HUES48 (cell line): ENCODE measurements at regions not wholly inside any gene's neighbourhood (a gene's known extent, or its start where the extent isn't known, plus 50 kb on each side); places are given as distances from the start of the nearest gene placed in this dataset.

ENCODE experiments used
- H3K27ac ChIP-seq: one replicate; pipeline ENCODE4 v1.7.0; 2013; ENCODE audit warnings: low read depth, low read length, inconsistent platforms
- H3K27me3 ChIP-seq: 2 replicates; pipeline ENCODE4 v1.6.1; 2013; ENCODE audit warnings: mild to moderate bottlenecking, low read length; ENCODE audit not compliant: control insufficient read depth, insufficient read depth
- H3K36me3 ChIP-seq: 2 replicates; pipeline ENCODE4 v1.6.1; 2013; ENCODE audit warnings: low read length; ENCODE audit not compliant: control insufficient read depth, insufficient read depth
- H3K4me1 ChIP-seq: 2 replicates; pipeline ENCODE4 v1.6.1; 2013; ENCODE audit warnings: mild to moderate bottlenecking, low read length; ENCODE audit not compliant: control insufficient read depth, insufficient read depth
- H3K4me3 ChIP-seq: 2 replicates; pipeline ENCODE4 v1.5.1; 2013; ENCODE audit warnings: mild to moderate bottlenecking, low read depth, low read length
- H3K9ac ChIP-seq: 2 replicates; pipeline ENCODE4 v1.6.1; 2013; ENCODE audit warnings: mild to moderate bottlenecking, low read depth, low read length, moderate library complexity
- H3K9me3 ChIP-seq: 2 replicates; pipeline ENCODE4 v1.6.1; 2013; ENCODE audit warnings: low read length; ENCODE audit not compliant: control insufficient read depth, insufficient read depth

DNA sequence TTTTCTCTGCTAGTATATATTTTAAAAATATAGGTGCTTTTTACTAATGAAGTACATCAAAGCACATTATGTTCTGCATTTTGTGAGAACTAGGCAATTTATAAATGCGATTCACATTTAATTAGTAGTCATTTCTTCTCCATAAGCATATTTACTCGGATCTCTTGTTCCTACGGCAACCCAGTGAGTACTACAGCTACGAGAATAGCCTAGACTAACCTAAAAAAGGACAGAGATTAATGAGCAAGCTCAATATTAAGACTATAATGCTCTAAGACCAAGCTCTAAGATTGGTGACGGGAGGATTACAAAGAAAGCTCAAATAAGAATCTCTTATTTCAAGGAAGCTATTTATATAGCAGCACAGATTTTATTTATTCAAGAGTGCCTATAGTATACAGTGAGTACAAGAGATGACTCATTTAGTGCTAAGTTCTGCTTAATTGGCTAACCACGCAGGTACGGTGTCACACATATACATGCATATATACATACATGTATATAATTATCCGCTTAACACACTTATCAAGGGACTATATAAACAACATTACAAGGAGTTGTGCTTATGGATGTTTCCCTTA is 364.7 kb downstream of the GPD2 start:
- Histone ChIP-seq H3K27me3 (no peaks in the 10 kb centered on the region), H3K4me3 (no peak overlapping the region), H3K9me3 (no peaks in the 10 kb centered on the region), H3K9ac (no peak overlapping the region), H3K36me3 (no peaks in the 10 kb centered on the region), H3K4me1 (peaks cover 46% of the 10 kb centered on the region), H3K27ac (peak overlapping the region; percentile 82)

- Histone ChIP-seq H3K4me3 (no peak overlapping the region), H3K4me1 (peaks cover 46% of the 10 kb centered on the region), H3K36me3 (no peaks in the 10 kb centered on the region), H3K9ac (no peak overlapping the region), H3K9me3 (no peaks in the 10 kb centered on the region), H3K27me3 (no peaks in the 10 kb centered on the region), H3K27ac (peak overlapping the region; percentile 22)
Measured at GRCh38 chr2:156803243-156803642, 367.1 kb downstream of the GPD2 start.

DNA sequence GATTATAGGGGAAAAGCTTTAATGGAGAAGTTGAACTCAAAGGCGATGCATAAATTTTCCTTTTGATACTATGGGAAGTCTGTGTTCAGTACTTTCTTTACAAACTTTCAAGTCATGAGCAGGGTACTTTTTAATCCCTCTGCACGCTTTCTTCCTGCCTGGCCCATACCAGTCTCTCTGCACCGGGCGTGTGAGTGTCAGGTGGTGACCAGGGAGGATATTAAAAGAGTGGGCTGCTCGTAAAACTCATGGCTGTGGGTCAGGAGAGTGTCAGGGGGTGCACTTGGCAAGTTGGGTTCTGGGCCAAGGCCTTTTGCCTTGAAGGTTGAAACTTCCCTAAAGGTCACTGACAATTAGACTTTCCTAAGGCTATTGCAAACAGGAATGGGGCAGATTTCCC is 367.8 kb downstream of the GPD2 start:
- H3K9ac ChIP-seq: no peak overlapping the region
- H3K27ac ChIP-seq: no peak overlapping the region
- no peaks in the 10 kb centered on the region for H3K27me3 ChIP-seq
- no peak overlapping the region for H3K4me3 ChIP-seq
- no peaks in the 10 kb centered on the region for H3K36me3 ChIP-seq
- no peaks in the 10 kb centered on the region for H3K9me3 ChIP-seq
- peaks cover 46% of the 10 kb centered on the region for H3K4me1 ChIP-seq

- no peak overlapping the region for H3K4me3 ChIP-seq
- no peak overlapping the region for H3K27ac ChIP-seq
- no peak overlapping the region for H3K9ac ChIP-seq
- H3K4me1 ChIP-seq: no peaks in the 10 kb centered on the region
- H3K36me3 ChIP-seq: no peaks in the 10 kb centered on the region
- no peaks in the 10 kb centered on the region for H3K9me3 ChIP-seq
- H3K27me3 ChIP-seq: no peaks in the 10 kb centered on the region
Measured at GRCh38 chr2:156810094-156810493, 373.9 kb downstream of the GPD2 start.

GRCh38 chr2:156812496-156812895 is 376.3 kb downstream of the GPD2 start:
- no peaks in the 10 kb centered on the region for H3K4me1 ChIP-seq
- H3K9me3 ChIP-seq: no peaks in the 10 kb centered on the region
- no peaks in the 10 kb centered on the region for H3K27me3 ChIP-seq
- H3K9ac ChIP-seq: no peak overlapping the region
- no peak overlapping the region for H3K4me3 ChIP-seq
- no peak overlapping the region for H3K27ac ChIP-seq
- no peaks in the 10 kb centered on the region for H3K36me3 ChIP-seq

- Histone ChIP-seq H3K36me3 (no peaks in the 10 kb centered on the region), H3K27me3 (no peaks in the 10 kb centered on the region), H3K9ac (no peak overlapping the region), H3K4me3 (no peak overlapping the region), H3K27ac (no peak overlapping the region), H3K9me3 (no peaks in the 10 kb centered on the region), H3K4me1 (no peaks in the 10 kb centered on the region; the same call in 1 of the 2 replicates)
Measured at GRCh38 chr2:156817430-156817829, 381.3 kb downstream of the GPD2 start.

- Histone ChIP-seq H3K36me3 (no peaks in the 10 kb centered on the region), H3K9me3 (no peaks in the 10 kb centered on the region), H3K9ac (no peak overlapping the region), H3K4me3 (no peak overlapping the region), H3K27ac (no peak overlapping the region), H3K27me3 (no peaks in the 10 kb centered on the region), H3K4me1 (no peaks in the 10 kb centered on the region; the same call in 1 of the 2 replicates)
Measured at GRCh38 chr2:156818221-156818620, 382.0 kb downstream of the GPD2 start.

- Histone ChIP-seq H3K27ac (no peak overlapping the region), H3K9me3 (no peaks in the 10 kb centered on the region), H3K4me1 (no peaks in the 10 kb centered on the region; the same call in 1 of the 2 replicates), H3K4me3 (no peak overlapping the region), H3K27me3 (no peaks in the 10 kb centered on the region), H3K36me3 (no peaks in the 10 kb centered on the region), H3K9ac (no peak overlapping the region)
Measured at GRCh38 chr2:156818944-156819343, 382.8 kb downstream of the GPD2 start.

DNA sequence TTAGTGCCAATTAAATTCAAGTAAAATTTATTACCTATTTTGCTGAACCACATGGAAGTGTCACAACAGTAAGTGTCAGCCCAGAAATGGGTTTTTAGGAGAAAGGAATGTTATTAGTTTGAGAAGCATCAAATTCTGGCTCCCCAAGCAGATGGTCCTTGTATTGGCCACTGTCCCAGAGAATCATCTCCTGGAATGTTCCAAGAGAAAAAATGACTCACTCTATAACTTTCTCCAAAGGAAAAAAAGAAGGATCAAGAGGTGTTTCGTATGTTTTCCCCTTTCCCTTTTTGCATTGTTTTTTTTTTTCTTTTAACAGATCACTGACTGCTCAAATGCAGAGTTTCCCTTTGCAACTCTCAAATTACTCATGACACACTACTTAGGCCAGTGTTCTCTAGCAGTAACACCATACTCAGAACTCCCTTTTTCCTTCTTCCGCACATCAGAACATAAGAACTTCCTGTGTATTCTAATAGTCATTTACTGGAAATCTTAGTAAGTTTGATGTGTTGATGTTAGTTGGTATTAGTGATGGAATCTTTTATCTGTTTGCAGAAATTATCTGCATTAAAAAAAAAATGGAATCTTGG is 390.3 kb downstream of the GPD2 start:
- no peaks in the 10 kb centered on the region; the same call in 1 of the 2 replicates for H3K9me3 ChIP-seq
- no peak overlapping the region for H3K27ac ChIP-seq
- no peaks in the 10 kb centered on the region for H3K27me3 ChIP-seq
- no peak overlapping the region for H3K9ac ChIP-seq
- H3K4me1 ChIP-seq: no peaks in the 10 kb centered on the region
- no peaks in the 10 kb centered on the region for H3K36me3 ChIP-seq
- H3K4me3 ChIP-seq: no peak overlapping the region

DNA sequence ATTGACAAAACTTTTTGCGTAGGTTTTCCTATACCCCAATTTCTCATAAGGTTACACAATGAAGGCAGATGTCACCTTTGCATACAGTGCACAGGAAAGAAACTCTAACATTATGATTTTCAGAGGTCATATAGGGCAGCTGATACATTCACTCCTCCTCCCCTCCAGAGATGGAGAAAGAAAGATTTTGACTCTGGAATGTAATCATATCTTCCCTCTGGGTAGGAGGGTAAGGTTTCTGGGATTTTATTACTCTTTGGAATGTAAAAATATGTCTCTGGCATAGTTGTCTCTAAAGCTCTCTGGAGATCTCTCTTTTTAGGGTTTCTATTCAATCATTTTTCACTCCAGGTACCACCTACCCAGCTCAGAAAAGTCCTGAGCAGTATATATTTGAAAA is 398.3 kb downstream of the GPD2 start:
- no peaks in the 10 kb centered on the region for H3K27me3 ChIP-seq

DNA sequence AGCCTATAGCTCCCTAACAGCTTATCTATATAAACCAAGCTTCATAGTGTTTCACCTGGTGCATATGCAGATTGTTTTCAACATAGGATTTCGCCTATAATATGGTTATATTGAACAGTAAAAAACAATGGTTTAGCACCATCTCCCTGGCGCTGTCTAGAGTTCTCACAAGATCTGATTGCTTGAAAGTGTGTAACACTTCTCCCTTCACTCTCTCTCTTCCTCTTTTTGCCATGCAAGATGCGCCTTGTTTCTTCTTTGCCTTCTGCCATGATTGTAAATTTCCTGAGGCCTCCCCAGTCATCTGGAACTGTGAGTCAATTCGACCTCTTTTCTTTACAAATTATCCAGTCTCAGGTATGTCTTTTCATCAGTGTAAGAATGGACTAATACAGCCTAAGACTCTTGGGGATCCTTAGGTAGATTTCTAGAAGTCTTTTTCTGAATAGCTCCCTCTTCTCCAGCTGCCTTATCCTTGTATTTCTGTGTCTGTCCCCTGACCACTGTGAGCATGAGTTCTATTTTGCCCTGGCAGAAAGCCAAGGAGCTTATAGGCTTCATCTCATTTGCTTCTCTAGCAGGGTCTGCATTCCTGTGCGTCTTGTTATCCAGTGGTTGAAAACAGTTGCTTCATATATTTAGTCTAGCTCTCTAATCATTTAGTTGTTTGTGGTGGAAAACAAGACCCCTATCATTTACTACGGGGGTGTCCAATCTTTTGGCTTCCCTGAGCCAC is 401.6 kb downstream of the GPD2 start:
- Histone ChIP-seq H3K4me3 (no peak overlapping the region), H3K9me3 (no peaks in the 10 kb centered on the region), H3K9ac (no peak overlapping the region), H3K27me3 (no peaks in the 10 kb centered on the region), H3K4me1 (no peaks in the 10 kb centered on the region), H3K27ac (no peak overlapping the region), H3K36me3 (no peaks in the 10 kb centered on the region)

More for the DNA sequence above, 398.3 kb downstream of the GPD2 start:
- no peak overlapping the region for H3K9ac ChIP-seq
- H3K9me3 ChIP-seq: no peaks in the 10 kb centered on the region
- no peaks in the 10 kb centered on the region for H3K4me1 ChIP-seq
- H3K27ac ChIP-seq: no peak overlapping the region
- H3K4me3 ChIP-seq: no peak overlapping the region
- no peaks in the 10 kb centered on the region for H3K36me3 ChIP-seq
